T-helper 1 cell (primary cell): ENCODE measurements at regions not wholly inside any gene's neighbourhood (a gene's known extent, or its start where the extent isn't known, plus 50 kb on each side); places are given as distances from the start of the nearest gene placed in this dataset.
"Not testable (repeated sequence)": the region's sequence is repeated elsewhere in the genome, so short reads cannot be mapped to it uniquely, and the experiment has no call there.

Experiments used
- DNase-seq, 5 donors: peaks; one replicate each; pipeline ENCODE4 v3.0.0-alpha.2; 2012 to 2020

DNA sequence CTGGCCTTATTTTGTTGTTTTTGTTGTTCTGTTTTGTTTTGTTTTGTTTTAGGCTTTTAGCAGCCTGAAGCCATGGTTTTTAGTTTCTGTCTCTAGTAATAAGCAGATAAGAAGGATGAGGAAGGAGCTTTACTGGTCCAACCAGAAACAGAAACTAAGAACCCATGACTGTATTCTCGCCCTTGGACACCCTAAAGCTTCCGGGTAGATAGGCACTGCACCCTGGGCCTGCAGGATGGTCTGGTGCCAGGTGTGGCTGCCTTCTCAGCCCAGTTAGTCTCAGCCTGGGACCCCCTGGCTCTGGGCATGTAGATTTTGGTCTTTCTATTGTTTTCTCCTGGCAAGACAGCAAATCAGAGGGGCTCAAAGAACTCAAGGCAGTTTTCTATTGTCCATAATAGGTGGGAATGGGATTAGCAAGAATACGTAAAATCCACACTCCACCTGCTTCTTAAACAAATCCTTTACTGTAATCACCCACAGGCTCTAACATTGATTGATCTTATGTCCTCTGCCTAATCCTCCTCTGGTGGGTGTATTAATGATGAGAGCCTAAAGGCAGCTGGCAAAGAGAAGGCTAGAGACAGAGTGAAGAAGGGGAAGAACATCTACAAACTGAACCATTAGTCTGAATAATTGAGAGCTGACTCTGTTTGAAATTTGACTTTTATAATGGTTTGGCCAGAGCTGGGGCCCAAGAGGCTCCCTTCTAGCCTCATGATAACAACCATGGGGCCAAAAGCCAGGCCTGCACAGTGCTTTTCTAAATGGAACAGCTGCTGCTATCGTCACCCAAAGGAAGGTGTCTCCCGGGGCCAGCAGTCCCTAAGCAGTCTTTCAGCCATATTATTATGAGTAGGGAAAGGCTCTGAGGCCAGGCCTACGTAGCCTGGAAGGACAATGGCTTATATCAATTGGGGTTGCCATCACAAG lies 106.8 kb upstream of the ATP1A1 start:
- no peak for DNase-seq

DNA sequence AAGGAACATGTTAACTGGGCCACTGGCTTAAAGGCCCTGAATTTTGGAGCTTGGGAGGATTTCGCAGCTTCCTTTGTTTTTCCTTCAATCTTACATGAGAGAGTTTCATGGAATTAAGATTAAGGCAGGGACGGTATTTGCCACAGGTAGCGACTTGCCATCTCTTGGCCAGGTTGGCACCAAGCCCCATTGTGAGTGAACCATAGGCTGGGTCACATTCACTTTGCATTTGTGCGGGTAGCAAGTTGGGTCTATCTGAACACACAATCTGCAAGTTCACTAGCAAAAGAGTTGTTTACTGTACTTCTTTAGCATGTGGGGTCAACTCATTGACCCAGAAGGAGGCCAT lies 106.2 kb upstream of the ATP1A1 start:
- DNase-seq, result no peak

DNA sequence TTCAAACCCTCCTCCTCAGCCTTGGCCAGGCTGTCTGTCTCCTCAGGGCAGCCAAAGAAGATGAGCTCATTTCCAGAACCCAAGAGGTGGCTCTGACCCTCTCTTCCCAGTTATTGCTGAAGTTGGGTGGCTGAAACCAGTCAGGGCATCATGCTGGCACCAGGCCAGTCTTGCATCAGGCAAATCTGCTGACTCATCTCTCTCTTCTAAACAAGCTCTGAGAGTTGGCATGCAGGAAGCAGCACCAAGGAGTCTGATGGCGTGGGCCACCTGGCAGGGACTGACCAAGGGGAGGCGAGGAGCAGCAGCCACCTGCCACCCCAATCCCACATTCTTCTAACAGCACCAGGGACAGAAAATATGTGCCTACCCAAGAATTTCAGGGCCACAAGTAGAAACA lies 104.8 kb upstream of the ATP1A1 start:
- DNase-seq, result peak in 1 of 5 donors; percentile 32

DNA sequence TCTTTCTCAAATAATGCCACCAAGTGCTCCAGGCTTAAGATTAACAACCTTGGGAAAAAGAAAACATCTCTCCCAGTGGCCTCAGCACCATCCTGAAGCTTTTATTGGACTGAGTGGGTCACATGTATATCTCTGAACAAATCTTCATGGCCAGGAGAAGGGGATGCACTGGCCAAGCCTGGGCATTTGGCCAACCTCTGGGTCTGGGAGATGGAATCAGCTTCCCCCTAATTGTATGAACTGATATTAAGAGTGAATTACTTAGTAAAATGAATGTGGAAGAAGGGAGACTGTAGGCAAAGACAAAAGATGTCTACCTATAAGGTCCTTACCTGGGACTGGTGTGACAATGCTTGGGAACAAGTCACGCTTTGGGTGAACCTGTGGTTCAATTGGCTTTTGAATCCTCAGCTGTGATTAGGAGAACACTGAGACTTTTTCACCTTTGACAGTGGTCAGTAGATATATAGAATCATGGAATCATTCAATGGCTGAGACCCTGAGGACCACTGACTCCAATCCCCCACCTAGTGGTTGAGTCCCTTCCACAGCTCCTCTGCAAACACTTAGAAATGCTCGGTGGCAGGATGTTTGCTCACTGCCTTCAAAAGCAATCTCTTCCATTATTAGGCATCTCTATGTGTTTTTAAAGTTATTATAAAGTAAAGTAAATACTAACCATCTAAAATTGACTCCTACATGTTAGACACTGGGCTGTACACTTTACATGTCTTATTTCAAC lies 102.6 kb upstream of the ATP1A1 start:
- DNase-seq, result no peak

DNA sequence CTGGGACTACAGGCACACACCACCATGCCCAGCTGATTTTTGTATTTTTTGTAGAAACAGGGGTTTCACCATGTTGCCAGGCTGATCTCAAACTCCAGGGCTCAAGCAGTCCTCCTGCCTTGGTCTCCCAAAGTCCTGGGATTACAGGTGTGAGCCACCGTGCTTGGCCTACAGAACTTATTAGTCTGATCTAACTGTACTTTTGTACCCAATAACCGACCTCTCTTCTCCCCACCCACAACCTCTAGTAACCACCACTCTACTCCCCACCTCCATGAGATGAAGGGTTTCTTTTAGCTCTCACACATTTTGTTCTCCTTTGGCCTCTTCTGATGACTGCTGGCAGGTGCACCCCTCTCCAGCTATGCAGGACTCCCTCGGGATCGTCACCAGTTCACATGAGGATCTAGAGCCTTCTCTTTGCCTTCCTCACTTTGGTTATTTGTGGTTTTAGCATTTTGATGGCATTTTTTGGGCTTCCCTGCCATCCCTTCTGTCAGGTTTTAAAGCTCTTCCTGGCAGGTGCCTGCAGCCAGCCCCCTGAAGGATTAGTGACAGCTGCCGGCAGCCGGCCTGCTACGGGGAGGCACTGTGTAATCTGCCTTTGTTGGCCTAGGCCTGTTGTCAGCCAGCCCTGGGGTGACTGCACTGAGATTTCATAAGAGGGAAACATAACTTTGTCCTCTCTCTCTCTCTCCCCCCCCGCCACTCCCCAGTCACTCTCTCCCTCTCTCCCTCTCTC lies 99.8 kb upstream of the ATP1A1 start:
- DNase-seq, result no peak

DNA sequence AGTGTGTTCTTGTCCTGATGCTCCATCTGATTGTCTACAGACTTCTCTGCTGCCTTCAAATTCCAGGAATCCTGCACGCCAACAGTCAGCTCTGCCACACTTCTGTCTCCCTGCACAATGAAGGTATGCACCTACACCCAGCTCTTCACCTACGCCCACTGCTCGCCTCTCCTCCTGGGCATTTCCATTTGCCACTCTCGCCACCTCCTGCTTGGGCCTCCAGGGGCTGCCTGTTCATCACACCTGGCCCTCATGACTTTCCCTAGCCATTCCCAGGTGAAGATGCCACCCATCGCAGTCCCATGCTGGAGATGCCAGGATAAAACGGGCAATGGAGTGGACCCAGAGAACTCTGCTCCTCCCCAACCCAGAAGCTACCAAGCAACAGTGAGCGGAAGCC lies 96.5 kb upstream of the ATP1A1 start:
- no peak for DNase-seq

DNA sequence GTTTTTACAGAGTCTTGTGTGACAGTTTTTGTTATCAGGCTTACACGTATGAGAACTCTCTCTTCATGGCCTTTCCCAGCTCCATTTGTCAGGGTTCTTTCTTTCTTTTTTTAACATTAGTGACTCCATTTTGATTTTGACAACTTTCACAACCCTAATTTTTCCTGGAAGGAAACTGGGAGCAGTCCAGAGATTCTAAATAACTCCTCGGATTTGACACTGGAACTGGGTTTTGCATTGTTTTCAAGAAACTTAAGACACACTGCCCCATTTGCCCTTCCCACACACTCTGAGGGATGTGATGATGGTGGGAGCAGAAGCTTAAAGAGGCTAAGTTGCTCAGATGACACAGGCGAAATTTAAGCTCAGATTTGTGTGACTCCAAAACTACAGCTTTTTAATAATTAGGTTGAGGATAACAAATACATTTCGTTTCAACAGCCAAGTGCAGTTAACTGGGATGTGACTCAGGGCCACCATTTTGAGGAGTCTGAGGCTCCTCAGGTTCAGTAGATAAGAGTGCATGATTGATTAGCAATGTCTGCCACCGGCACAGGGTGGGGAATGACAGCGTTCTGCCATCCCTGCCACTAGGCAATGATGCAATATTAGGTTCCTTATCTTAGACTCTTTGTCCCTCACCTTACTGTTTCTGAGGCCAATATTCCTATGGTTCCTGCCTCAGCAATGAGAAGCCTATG lies 95.1 kb upstream of the ATP1A1 start:
- no peak for DNase-seq

DNA sequence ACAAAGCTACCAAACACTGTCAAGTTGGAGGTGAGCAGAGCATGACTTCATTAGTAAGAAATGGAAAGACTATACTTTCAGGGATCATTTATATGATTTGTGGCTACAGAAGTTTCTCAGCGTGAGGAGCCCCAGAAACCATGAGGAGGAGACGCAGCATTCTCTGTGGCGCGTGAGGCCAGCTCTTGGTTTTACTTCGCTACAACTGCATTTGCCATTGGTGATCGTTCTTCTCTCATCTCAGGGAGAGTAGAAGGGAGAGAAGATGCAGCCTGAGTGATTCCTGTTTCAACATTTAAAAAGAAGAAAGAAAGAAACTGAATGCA lies 94.5 kb upstream of the ATP1A1 start:
- DNase-seq, result no peak

DNA sequence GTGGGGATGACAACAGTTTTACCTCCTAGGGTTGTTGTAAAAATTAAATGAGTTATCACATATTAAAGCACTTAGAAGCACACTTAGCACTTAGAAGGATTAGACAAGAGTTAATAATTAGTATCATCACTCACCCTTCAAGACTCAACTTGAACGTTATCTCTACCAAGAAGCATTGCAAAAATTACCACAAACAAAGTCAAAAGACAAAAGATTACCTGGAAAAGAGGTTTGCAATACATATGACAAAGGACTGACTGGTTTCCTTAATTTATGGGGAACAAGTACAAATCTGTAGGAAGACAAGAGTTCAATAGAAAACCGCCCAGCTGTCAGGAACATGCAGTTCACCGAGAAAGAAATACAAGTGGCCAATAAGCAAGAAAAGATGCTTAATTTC lies 93.3 kb upstream of the ATP1A1 start:
- DNase-seq, result no peak

DNA sequence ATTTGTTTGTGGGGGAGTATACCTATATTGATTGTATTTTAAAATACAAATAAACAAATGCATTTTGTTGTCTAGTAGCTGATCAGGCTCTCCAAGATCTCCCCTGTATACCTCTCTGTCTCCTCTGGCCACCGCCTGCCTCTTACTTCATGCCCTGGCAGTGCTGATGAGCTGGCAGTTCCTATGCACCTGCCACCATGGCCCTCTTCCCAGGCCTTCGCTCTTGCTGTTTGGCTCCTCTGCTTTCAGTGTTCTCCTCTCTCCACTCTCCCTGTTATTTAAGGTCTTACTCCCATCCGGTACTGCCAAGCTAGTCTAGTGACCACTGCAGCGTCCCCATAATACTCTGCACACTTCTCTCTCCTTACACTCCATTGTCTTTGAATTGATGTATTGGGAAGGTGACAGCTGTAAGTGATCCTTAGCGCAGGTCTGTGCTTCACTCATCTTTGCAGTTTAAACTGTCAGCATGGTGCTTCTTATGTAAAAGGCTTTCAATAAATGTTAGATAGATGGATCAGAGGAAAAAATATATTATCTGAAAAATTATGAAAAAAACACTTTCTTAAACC lies 88.1 kb upstream of the ATP1A1 start:
- no peak for DNase-seq

DNA sequence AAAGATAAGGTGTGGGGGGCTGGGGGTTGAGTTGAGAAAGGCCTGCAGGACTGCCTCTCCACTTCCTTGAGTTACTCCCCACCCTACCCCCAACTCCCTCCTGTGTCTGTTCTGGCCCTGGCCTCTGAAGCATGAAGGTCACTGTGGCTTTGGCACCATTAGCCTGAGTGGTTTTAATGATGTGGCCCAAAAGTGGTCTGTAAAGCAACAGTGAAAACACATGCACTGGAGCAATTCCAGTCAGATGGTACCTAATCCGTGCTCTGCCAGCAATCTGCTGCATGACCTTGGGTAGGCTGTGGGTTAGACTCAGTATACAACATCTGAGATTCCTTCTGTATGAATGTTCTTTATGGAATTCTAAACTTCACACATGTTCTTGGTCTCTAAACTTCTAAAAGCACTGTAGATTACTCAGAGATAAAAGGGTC lies 86.5 kb upstream of the ATP1A1 start:
- no peak for DNase-seq

DNA sequence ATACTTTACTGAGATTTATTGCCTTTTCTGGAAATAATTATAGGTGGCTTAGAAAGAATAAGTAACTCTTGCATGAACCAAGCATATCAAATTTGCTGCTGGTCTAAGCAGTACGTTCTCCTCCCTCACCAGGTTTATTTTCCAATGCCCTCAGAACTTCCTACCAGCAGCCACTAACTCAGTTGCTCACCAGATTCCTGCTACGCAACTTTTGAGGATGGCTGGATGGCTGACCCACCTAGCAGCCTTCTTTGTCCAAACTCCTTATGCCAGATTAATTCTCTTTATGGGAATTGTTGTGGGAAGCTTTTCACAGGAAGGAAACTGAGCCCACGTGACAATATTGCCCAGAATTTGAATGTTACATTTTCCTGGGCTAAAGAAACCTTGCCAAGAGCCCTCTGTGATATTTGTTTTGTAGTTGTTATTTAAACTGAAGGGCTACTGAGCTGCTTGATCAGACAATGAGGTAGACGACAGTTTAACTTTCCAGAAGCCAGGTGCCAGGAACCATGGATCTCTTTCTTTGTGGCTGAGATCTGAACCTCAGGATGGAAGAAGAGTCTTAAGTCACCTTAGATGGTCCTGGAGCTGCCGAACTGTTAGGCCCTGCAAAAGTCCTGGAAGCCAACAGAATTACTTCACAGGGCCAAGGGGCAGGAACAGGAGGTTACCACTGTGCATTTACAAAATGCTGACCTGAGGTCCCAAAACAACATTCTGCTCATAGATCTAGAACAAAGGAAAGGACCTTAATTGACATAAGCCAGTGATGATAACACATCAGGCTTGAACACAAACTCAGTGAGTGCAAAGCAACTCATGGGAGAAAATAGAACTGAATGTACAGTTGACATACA lies 85.5 kb upstream of the ATP1A1 start:
- DNase-seq, result no peak

DNA sequence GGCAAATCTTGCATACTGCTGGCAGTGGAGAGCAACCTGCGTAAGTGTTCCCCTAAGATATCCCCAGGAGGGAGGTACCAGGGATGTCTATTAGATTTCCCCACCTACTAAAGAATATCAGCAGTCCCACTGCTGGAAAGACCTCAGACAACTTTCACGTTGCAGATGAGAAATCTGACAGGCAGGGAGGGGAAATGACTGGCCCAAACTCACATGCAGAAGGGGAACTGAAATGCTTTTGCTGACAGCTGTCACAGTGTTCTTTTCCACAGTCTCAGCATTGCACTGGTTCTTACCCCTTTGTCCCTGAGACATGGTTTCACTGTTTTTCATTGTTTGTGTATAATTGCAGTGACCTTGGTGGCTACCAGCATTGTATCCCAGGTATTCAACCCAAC lies 84.8 kb upstream of the ATP1A1 start:
- DNase-seq, result no peak

DNA sequence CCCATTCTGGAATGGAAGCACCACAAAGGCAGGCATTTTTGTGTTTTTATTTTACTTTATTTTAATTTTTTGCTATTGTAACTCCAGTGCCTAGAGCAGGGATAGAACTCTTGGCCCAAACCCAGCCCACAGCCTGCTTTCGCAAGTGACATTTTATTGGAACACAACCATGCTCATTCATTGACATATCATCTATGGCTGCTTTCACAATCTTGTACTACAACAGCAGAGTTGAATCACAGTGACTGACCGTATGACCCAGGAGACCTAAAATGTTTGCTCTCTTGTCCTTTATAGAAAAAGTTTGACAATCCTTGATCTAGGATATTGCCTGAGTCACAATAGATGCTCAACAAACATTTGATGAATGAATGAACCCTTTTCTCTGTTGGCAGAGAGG lies 83.9 kb upstream of the ATP1A1 start:
- no peak for DNase-seq

DNA sequence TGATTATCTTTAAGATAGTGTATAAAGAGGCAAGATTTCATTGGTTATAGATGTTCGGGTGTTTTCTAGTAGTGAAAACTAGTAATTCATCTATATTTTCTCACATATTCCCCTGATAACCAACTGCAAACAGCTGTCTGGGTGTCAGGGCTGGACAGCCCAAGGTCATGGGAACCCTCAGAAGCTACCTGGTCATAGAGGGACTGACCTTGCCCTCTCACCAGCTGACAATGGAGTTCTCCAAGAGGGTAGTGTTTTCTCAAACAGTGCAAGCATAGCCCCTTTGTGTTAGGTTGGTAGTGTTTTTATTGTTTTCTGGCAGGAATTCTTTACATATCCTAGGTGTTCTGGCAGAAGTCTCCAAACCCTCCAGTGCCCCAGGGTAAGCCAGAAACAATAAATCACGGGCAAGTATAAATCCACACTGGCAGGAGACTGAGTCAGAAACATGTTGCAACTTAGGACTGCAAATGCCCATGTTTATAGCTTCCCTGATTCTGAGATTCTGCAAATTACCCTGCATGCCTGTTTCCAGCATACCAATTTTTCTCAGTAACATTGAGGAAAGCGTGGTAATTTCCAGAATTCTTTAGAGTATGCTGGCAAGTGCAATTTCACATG lies 82.8 kb upstream of the ATP1A1 start:
- no peak for DNase-seq

DNA sequence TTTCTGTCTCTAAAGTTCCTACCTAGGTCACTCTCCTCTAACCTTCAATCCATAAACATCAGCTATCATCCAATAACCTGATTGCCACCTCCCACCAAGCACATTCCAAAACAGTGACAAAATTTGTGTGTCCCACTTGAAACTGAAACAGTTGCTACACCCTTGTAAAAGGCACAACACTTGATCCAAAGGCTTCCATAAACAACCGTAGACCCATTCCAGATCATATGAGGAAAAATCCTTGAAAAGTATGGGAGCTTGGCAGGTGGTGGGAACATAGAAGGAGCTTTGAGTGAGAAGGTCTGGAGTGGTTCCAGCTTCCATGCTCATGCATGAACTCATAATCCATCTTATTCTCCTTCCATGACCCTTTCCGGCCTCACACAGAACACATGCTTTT lies 82.0 kb upstream of the ATP1A1 start:
- DNase-seq, result no peak

DNA sequence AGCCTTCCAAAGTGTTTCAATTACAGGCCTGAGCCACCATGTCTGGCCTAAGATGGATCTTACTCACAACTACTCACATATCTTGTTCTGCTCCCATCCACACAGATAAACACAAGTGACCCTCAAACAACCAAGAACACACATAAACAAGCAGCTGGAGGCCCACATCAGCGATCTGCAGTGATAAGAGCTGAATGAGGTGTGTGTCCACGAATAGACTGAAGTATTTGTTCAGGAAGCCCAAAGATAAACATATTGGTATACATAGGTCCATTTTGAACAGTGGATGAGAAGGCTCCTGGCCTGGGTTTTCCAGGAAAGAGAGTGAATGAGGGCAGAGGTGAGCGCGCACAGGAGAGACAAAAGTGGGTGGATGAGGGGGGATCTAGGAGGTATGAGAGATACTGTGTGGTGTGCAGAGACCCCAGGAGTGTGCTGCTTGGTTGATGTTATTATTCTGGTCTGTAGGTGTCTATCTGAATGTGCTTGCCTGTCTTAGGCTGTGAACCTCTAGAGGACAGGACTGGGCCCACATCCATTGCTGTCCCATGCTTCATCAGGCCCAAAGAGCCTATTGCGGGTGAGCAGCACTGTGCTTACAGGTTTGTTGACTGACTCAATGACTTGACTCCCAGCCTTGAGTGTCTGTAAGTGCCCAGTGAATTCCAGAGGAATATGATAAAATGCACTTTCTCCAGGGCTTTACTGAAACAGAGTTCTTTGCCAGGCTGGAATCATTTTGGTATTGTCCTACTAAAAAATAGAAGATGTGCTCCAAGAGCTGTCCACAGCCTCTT lies 79.9 kb upstream of the ATP1A1 start:
- DNase-seq, result no peak

DNA sequence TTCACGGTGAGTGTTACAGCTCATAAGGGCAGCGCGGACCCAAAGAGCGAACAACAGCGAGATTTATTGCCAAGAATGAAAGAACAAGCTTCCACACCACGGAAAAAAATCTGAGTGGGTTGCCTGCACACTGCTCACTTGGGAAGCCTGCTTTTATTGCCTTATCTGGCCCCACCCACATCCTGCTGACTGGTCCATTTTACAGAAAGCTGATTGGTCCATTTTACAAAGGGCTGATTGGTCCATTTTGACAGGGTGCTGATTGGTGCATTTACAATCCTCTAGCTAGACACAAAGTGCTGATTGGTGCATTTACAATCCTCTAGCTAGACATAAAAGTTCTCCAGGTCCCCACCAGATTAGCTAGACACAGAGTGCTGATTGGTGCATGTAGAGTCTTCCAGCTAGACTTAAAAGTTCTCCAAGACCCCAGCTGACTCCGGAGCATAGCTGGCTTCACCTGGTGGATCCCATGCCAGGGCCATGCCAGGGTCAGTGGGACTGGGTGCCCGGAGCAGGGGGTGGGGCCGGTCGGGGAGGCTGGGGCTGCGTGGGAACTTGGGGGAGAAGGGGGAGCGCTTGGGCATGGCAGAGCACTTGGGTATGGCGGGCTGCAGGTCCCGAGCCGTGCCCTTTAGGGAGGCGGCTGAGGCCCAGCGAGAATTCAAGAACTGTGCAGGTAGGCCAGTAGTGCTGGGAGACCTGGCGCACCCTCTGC lies 75.4 kb upstream of the ATP1A1 start:
- DNase-seq, result no peak

DNA sequence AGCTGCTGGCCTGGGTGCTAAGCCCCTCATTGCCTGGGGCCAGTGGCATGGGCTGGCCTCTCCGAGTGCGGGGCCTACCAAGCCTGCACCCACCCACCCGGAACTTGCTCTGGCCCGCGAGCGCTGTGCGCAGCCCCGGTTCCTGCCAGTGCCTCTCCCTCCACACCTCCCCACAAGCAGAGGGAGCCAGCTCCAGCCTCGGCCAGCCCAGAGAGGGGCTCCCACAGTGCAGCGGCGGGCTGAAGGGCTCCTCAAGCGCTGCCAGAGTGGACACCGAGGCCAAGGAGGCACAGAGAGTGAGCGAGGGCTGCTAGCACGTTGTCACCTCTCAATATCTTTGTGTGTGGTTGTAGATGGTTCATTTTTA lies 74.8 kb upstream of the ATP1A1 start:
- DNase-seq, result not testable (repeated sequence)

DNA sequence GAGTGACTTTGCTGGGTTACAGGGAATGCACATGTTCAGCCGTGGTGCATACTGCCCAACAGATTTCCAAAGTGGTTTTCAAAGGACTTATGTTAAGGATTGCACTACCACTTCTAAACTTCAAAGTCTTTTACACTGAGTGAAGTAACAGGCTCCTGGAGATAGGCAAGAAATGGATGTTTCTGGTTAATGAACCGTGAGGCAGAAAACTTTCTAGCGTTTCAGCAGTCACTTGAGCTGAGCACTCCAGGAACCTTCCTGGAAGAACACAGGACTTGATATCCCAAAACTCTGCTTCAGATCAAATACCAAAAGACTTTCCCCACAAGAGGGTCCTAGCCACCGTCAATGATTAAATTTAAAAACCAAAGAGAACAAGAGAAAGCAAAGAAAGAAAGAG lies 74.3 kb upstream of the ATP1A1 start:
- DNase-seq, result no peak
